GM12892 (cell line): ENCODE measurements at regions not wholly inside any gene's neighbourhood (a gene's known extent, or its start where the extent isn't known, plus 50 kb on each side); places are given as distances from the start of the nearest gene placed in this dataset.

Experiments used
- POLR2A ChIP-seq: IDR thresholded peaks from 2 replicates; pipeline ENCODE4 v1.6.1; 2011; ENCODE audit warnings: low read depth, low read length, control low read depth
- TAF1 ChIP-seq: IDR thresholded peaks from 2 replicates; pipeline ENCODE4 v1.6.1; 2011; ENCODE audit warnings: low read depth, mild to moderate bottlenecking, control low read depth, low read length, borderline replicate concordance

GRCh38 chr1:101733340-101733739 lies 263.4 kb downstream of the OLFM3 start:
- TF ChIP-seq POLR2A: no peak
- no peak for TF ChIP-seq TAF1
